IPS DF 6.9 (cell line): ENCODE measurements at regions not wholly inside any gene's neighbourhood (a gene's known extent, or its start where the extent isn't known, plus 50 kb on each side); places are given as distances from the start of the nearest gene placed in this dataset.
"Not testable (repeated sequence)": the region's sequence is repeated elsewhere in the genome, so short reads cannot be mapped to it uniquely, and the experiment has no call there.

Experiments used
- DNase-seq: peaks from one replicate; pipeline ENCODE4 v3.0.0-alpha.2; 2013; ENCODE audit warnings: low read depth, low spot score
- H3K27ac ChIP-seq: one replicate; pipeline ENCODE4 v1.5.1; 2013; ENCODE audit warnings: low read length, control low read depth
- H3K27me3 ChIP-seq: 2 replicates; pipeline ENCODE4 v1.6.1; 2013; ENCODE audit warnings: mild to moderate bottlenecking, low read length; ENCODE audit not compliant: control insufficient read depth, insufficient read depth
- H3K36me3 ChIP-seq: 2 replicates; pipeline ENCODE4 v1.6.1; 2013; ENCODE audit warnings: low read length; ENCODE audit not compliant: control insufficient read depth, insufficient read depth
- H3K4me1 ChIP-seq: 2 replicates; pipeline ENCODE4 v1.6.1; 2013; ENCODE audit warnings: low read length; ENCODE audit not compliant: control insufficient read depth, insufficient read depth
- H3K4me3 ChIP-seq: 2 replicates; pipeline ENCODE4 v1.5.1; 2013; ENCODE audit warnings: mild to moderate bottlenecking, low read length
- H3K9me3 ChIP-seq: 2 replicates; pipeline ENCODE4 v1.6.1; 2013; ENCODE audit warnings: low read length, inconsistent platforms; ENCODE audit not compliant: control insufficient read depth, insufficient read depth
- WGBS: extraction: QIAGEN DNeasy Blood & Tissue Kit; methylation state at CpG from one replicate; pipeline ENCODE4 v1.1.7; 2013; ENCODE audit warnings: mixed read lengths, missing lambda C conversion rate; ENCODE audit not compliant: insufficient read length, insufficient coverage; 5-methylcytosine and 5-hydroxymethylcytosine counted together

GRCh38 chr7:131774419-131775220 is 218.2 kb upstream of the PODXL start:
- no peaks in the 10 kb centered on the region for H3K36me3 ChIP-seq
- no peak overlapping the region for H3K27ac ChIP-seq
- WGBS, result no CpG with 5 or more reads among the region's 10 CpGs
- peaks cover 2% of the 10 kb centered on the region; the same call in 1 of the 2 replicates for H3K4me1 ChIP-seq
- no peak overlapping the region for H3K4me3 ChIP-seq
- peak; percentile 13 for DNase-seq
- no peaks in the 10 kb centered on the region for H3K27me3 ChIP-seq
- no peaks in the 10 kb centered on the region for H3K9me3 ChIP-seq

- DNase-seq, result no peak
- no peaks in the 10 kb centered on the region for H3K27me3 ChIP-seq
- no peak overlapping the region for H3K27ac ChIP-seq
- peaks cover 2% of the 10 kb centered on the region; the same call in 1 of the 2 replicates for H3K4me1 ChIP-seq
- no peak overlapping the region for H3K4me3 ChIP-seq
- H3K9me3 ChIP-seq, result no peaks in the 10 kb centered on the region
- no peaks in the 10 kb centered on the region for H3K36me3 ChIP-seq
- WGBS, result no CpG with 5 or more reads among the region's 2 CpGs
Measured at GRCh38 chr7:131773413-131773812, 217.0 kb upstream of the PODXL start.

- Histone ChIP-seq H3K4me1 (no peaks in the 10 kb centered on the region), H3K36me3 (no peaks in the 10 kb centered on the region), H3K27ac (no peak overlapping the region), H3K4me3 (no peak overlapping the region), H3K9me3 (no peaks in the 10 kb centered on the region), H3K27me3 (no peaks in the 10 kb centered on the region)
- WGBS, result no CpG with 5 or more reads among the region's 2 CpGs
- no peak for DNase-seq
Measured at GRCh38 chr7:131769241-131769640, 212.8 kb upstream of the PODXL start.

- Histone ChIP-seq H3K4me3 (no peak overlapping the region), H3K4me1 (no peaks in the 10 kb centered on the region; the same call in 1 of the 2 replicates), H3K36me3 (no peaks in the 10 kb centered on the region), H3K9me3 (no peaks in the 10 kb centered on the region), H3K27ac (no peak overlapping the region), H3K27me3 (no peaks in the 10 kb centered on the region)
- WGBS, result no CpG with 5 or more reads among the region's 5 CpGs
- DNase-seq, result no peak
Measured at GRCh38 chr7:131767591-131767990, 211.2 kb upstream of the PODXL start.

- DNase-seq, result no peak
- H3K27me3 ChIP-seq, result no peaks in the 10 kb centered on the region
- no CpG with 5 or more reads among the region's 2 CpGs for WGBS
Measured at GRCh38 chr7:131765575-131765974, 209.1 kb upstream of the PODXL start.

GRCh38 chr7:131764143-131764775 is 207.8 kb upstream of the PODXL start:
- WGBS, result no CpG with 5 or more reads among the region's 13 CpGs
- Histone ChIP-seq H3K27me3 (no peaks in the 10 kb centered on the region), H3K36me3 (no peaks in the 10 kb centered on the region), H3K9me3 (no peaks in the 10 kb centered on the region), H3K4me1 (no peaks in the 10 kb centered on the region; the same call in 1 of the 2 replicates), H3K27ac (no peak overlapping the region), H3K4me3 (no peak overlapping the region)
- DNase-seq, result no peak

More at GRCh38 chr7:131765575-131765974, 209.1 kb upstream of the PODXL start:
- no peaks in the 10 kb centered on the region; the same call in 1 of the 2 replicates for H3K4me1 ChIP-seq
- no peak overlapping the region for H3K27ac ChIP-seq
- no peaks in the 10 kb centered on the region for H3K9me3 ChIP-seq
- no peak overlapping the region for H3K4me3 ChIP-seq
- H3K36me3 ChIP-seq, result no peaks in the 10 kb centered on the region

GRCh38 chr7:131762753-131763152 is 206.3 kb upstream of the PODXL start:
- H3K36me3 ChIP-seq, result no peaks in the 10 kb centered on the region
- no CpG with 5 or more reads among the region's 2 CpGs for WGBS
- no peaks in the 10 kb centered on the region for H3K27me3 ChIP-seq
- no peak overlapping the region for H3K4me3 ChIP-seq
- H3K27ac ChIP-seq, result no peak overlapping the region
- H3K9me3 ChIP-seq, result no peaks in the 10 kb centered on the region
- no peak for DNase-seq
- no peaks in the 10 kb centered on the region; the same call in 1 of the 2 replicates for H3K4me1 ChIP-seq

- H3K36me3 ChIP-seq, H3K9me3 ChIP-seq, DNase-seq, H3K4me1 ChIP-seq, H3K27me3 ChIP-seq, H3K27ac ChIP-seq, H3K4me3 ChIP-seq: not testable (repeated sequence)
- no CpG with 5 or more reads among the region's 28 CpGs for WGBS
Measured at GRCh38 chr7:131755801-131756200, 199.4 kb upstream of the PODXL start.

GRCh38 chr7:131753620-131754222 is 197.3 kb upstream of the PODXL start:
- no peak overlapping the region for H3K4me3 ChIP-seq
- H3K27me3 ChIP-seq, result no peaks in the 10 kb centered on the region
- no peak overlapping the region for H3K27ac ChIP-seq
- no peaks in the 10 kb centered on the region for H3K36me3 ChIP-seq
- H3K9me3 ChIP-seq, result no peaks in the 10 kb centered on the region
- no peak for DNase-seq
- WGBS, result no CpG with 5 or more reads among the region's 11 CpGs
- peaks cover 2% of the 10 kb centered on the region; the same call in 1 of the 2 replicates for H3K4me1 ChIP-seq

- no peaks in the 10 kb centered on the region for H3K9me3 ChIP-seq
- no peaks in the 10 kb centered on the region for H3K36me3 ChIP-seq
- WGBS, result no CpG with 5 or more reads among the region's 3 CpGs
- no peaks in the 10 kb centered on the region for H3K27me3 ChIP-seq
- H3K4me3 ChIP-seq, result no peak overlapping the region
- peak; percentile 37 for DNase-seq
- H3K4me1 ChIP-seq, result peaks cover 1% of the 10 kb centered on the region; the same call in 1 of the 2 replicates
- no peak overlapping the region for H3K27ac ChIP-seq
Measured at GRCh38 chr7:131747658-131748232, 191.3 kb upstream of the PODXL start.
